ENCODE measurements at regions not wholly inside any gene's neighbourhood (a gene's known extent, or its start where the extent isn't known, plus 50 kb on each side); places are given as distances from the start of the nearest gene placed in this dataset.

DNA sequence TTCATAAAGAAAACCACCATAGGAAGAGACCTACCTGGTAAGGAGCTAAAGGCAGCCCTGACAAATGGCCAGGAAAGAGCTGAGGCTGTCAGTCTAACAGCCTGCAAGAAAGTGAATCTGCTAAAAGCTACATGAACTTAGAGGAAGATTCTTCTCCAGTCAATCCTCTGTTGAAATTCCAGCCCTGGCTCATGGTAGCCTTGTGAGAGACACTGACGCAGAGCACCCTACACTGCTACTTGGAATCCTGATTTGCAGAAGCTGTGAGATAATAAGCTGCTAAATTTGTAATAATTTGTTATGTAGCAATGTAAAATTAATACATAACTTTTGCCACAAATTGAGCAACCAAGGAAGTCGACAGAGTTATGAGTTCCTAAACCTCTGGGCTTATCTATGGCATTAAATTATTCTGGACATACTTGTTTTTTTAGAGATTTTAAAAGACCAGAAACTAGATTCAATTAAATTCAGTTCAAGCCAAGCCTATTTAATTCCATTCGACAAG is 257.0 kb downstream of the ETNK1 start:
- no peak for TF ChIP-seq POLR2A (IDR thresholded peaks at IDR 0.05; ENCODE audit: low read depth, low read length)
- TF ChIP-seq TAF1 (IDR thresholded peaks at IDR 0.05; ENCODE audit: low read depth, low read length) = no peak
- no peak for TF ChIP-seq POLR2AphosphoS5 (IDR thresholded peaks at IDR 0.05; ENCODE audit: low read depth, low read length)
